ENCODE measurements at regions not wholly inside any gene's neighbourhood (a gene's known extent, or its start where the extent isn't known, plus 50 kb on each side); places are given as distances from the start of the nearest gene placed in this dataset.
"Not testable (repeated sequence)": the region's sequence is repeated elsewhere in the genome, so short reads cannot be mapped to it uniquely, and the experiment has no call there.

DNA sequence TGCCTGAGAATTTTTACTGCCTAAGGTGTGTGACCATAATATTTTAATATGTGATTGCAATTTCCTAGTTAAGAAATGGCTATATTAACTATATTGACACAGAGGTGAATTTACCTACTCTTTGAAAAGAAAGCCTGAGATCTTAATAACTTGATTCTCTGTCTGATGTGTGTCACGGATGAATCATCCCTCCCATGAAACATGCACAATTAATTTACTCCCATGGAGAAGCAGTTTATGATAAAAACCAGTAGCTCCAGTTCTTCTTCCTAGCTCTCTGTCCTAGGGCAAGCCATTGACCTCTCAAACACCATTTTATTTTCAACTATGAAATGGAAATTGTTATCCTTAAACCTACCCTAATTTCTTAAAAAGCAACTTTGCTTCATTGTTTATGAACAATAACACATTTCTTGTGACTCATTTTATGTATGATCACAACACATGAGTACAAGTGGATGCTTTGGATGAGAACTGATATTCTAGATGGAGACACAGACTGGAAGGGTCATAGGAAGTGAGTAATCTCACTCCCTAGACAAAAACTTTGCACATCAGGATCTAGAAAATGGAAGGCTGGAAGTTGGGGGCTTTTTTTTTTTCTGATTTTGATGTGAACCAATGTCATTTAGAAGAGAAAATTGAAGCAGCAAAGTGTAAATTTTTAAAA lies 438.3 kb downstream of the GPAT3 start:
- DNase-seq: no peak
- no peak for ATAC-seq
- intact Hi-C loops (cut with DNase I): no loop called here

DNA sequence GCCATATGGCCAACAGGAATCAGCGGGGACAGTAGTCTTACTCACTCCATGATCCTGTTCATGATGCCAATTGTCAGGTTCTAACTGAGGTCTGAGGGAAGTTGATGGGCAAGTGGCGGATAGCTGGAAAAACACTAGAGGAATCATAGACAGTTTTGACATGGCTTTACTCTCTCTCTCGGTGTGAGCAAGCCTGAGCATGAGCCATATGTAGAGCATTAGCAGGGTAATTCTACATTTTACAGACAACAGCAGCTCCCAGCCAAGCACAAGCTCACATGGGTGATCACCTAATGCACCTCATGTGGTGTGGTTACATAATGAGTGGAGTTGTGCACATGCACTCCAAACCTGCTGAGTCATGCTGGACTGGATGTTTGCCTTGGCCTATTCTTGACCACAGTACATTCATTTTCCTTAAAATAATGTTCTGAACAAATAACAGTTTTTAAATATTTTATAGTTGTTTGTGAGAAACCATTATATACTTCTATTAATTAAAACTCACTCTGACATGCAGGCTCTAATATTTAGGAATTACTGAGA lies 429.2 kb downstream of the GPAT3 start:
- ATAC-seq (no peak), DNase-seq (no peak)
- intact Hi-C loops (cut with DNase I): loop anchor here in 1 of 2 donors (5.0 kb wide), 2 partner anchors 193 to 318 kb away; no protein-coding TSS in a partner anchor

DNA sequence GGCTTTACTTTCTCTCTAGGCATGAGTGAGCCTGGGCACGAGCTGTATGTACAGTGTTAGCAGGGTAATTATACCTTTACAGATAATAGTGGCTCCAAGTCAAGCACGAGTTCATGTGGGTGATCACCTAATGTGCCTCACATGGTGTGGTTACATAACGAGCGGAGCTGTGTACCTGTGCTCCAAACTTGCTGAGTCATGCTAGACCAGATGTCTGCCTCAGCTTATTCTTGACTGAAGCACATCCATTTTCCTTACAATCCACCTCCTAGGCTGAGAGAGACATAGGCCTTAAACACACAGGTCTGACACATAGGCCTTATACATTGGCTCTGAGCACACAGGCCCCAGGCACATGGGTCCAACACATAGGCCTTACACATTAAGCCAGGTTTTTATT lies 426.6 kb downstream of the GPAT3 start:
- DNase-seq: no peak
- intact Hi-C loops (cut with DNase I): loop anchor here in 1 of 2 donors (5.0 kb wide), 2 partner anchors 190 to 315 kb away; no protein-coding TSS in a partner anchor
- ATAC-seq: no peak

DNA sequence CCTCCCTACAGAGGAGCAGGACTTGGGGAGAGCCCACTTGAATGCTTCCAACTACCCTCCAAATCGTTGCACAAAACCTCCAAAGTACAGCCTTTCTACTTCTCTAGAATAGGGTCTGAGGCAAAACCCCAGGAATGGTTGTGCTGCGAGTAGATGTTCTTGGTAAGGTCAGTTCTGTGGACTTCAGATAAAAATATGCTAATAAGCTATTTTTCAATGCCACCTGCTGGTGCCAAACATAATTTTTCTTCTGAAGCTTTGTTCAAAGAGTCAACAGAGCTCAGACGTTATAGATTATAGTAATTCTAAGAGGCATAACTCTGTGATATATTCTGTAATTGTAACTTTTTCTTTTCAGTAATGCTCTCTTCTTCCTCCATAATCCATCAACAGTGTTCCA lies 425.7 kb downstream of the GPAT3 start:
- intact Hi-C loops (cut with DNase I): loop anchor here in 1 of 2 donors (5.0 kb wide), 2 partner anchors 189 to 314 kb away; no protein-coding TSS in a partner anchor
- DNase-seq (no peak), ATAC-seq (peak in 1 of 2 donors; percentile 27)

DNA sequence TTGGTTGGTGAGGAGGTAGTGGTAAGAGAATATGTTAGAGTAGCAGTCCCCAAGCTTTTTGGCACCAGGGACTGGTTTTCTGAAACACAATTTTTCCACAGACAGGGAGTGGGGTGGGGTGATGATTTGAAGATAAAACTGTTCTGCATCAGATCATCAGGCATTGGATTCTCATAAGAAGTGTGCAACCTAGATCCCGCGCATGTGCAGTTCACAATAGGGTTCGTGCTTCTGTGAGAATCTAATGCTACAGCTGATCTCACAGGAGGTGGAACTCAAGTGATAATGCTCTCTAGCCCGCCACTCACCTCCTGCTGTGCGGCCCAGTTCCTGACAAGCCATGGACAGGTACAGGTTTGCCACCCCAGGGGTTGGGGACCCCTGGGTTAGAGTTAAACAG lies 423.3 kb downstream of the GPAT3 start:
- ATAC-seq (no peak), DNase-seq (no peak)
- intact Hi-C loops (cut with DNase I): no loop called here

- no peak for ATAC-seq
- intact Hi-C loops (cut with DNase I): no loop called here
- DNase-seq: no peak
These were observed 411.9 kb downstream of the GPAT3 start for GRCh38 chr4:83947830-83948193.

DNA sequence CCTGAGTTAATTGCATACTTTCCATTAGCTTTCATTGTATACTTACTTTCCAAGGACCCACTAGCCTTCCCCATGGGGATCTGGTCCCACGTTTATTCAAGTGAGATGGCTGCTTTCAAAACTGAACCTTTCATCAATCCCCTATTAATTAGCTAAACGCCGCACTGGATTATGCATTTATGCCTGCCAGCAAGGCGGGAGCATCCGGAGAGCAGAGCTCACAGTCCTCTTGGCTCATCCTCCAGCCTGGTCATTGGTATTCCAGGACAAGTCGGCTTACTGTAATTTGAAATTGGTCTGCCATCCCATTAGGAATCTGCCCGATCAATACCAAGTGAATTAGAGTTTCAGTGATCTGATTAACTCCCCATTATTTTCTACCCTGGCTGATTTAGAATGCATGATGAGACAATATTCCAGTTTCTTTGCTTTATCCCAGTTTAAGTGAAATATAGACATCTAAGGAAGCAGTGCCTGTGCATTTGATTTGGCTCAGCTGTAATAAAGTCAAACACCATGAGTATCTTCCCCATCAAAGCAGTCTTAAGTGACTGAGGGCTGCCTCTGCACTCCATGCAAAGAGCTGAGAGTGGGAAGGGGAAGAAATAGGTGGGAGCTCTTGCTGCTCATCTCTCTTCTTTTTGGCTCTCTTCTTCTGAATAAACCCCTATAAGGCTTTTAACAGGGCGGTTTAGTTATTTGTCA lies 411.4 kb downstream of the GPAT3 start:
- intact Hi-C loops (cut with DNase I): no loop called here
- ATAC-seq: no peak

DNA sequence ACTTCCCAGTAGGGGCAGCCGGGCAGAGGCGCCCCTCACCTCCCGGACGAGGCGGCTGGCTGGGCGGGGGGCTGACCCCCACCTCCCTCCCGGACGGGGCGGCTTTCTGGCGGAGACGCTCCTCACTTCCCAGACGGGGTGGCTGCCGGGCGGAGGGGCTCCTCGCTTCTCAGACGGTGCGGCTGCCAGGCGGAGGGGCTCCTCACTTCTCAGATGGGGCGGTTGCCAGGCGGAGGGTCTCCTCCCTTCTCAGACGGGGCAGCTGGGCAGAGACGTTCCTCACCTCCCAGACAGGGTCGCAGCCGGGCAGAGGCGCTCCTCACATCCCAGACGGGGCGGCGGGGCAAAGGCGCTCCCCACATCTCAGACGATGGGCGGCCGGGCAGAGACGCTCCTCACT lies 407.8 kb downstream of the GPAT3 start:
- DNase-seq; ATAC-seq; intact Hi-C loops (cut with DNase I): not testable (repeated sequence)

More for the DNA sequence above, 411.4 kb downstream of the GPAT3 start:
- DNase-seq: no peak

DNA sequence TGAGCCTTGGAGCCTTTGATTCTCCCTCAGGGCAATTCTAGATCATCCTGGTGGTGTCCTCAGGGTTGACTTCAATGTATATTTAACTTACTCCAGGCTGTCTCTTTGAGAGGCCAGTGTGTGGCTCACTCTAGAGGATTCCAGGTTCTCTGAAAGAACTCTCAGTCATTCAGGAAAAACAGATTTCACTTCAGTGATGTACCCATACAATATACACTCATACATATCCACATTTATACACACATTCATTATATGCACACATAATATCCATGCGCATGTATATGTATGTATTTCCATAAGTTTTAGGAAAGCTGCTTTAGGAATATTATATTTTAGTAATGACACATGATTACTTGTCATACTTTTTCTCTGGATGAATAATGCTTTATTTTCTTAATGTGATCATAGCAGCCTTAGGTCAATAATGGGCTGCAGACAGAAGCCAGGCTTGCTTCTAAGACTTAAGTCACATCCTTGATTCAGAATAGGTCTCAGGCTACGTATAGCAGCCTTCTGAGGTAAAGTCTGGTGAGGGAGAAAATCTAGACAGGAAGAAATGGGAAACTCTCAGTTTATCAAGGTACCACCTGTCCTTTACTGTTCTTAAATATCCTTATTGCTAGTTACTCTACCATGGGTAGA lies 397.0 kb downstream of the GPAT3 start:
- intact Hi-C loops (cut with DNase I): no loop called here
- ATAC-seq (no peak), DNase-seq (no peak)

DNA sequence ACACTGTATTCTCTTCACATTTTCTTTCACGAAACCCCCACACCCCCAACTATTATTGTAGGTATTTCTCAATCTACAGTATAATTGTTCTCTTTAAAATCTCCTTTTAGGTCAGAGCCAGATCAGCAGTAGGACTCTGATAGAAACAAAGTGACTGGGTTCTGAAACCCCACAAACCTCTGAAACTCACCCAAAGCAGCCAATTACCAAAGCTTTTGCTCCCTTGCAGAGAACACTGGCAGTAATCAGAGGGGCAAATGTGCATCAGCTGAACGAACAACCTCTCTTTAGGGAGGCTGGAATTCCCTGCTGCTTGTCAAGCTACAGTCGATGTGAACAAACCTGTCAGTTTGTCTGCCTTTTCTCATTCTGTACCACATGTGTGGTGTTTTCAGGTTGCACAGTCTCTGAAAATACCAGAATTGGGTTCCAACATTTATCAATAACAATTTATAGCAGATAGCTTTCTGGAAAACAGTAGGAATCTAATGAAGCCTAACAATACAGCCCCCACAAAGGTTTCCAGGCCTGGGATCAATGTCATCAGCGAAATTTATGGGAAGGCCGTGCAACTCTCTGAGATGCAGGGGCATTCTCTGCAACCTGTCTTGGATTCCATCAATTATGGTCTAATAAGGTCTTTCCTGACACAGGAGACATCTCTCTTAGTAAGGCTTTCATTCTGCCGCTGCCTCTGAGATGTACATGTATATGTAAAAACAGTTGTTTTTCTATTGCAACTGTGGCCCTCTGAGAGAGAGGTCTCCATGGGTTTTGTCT lies 395.9 kb downstream of the GPAT3 start:
- ATAC-seq (no peak), DNase-seq (no peak)
- intact Hi-C loops (cut with DNase I): no loop called here

GRCh38 chr4:83929550-83929949 lies 393.6 kb downstream of the GPAT3 start:
- ATAC-seq (no peak), DNase-seq (no peak)
- intact Hi-C loops (cut with DNase I): no loop called here

DNA sequence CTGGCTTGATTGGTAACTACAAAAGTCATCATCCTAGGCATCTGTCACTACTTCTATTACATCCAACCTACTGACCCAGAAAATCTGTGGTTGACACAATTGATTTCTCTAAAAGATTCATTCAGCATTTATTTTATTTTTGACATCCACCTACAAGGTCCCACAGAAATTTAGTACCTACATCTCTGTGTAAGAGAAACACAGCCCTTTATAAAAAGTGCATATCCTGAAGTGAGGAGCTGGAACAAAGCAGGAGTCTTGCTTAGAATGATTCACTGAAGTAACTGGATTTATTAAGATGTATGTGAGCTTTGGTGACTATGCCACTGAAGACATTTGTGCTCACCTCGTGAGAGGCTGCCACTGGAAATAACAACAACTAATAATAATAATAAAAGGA lies 391.0 kb downstream of the GPAT3 start:
- intact Hi-C loops (cut with DNase I): no loop called here
- ATAC-seq (no peak), DNase-seq (no peak)

GRCh38 chr4:83923341-83923740 lies 387.4 kb downstream of the GPAT3 start:
- intact Hi-C loops (cut with DNase I): no loop called here

GRCh38 chr4:83922402-83922801 lies 386.5 kb downstream of the GPAT3 start:
- ATAC-seq: no peak
- intact Hi-C loops (cut with DNase I): no loop called here

More at GRCh38 chr4:83923341-83923740, 387.4 kb downstream of the GPAT3 start:
- ATAC-seq (no peak), DNase-seq (no peak)

DNA sequence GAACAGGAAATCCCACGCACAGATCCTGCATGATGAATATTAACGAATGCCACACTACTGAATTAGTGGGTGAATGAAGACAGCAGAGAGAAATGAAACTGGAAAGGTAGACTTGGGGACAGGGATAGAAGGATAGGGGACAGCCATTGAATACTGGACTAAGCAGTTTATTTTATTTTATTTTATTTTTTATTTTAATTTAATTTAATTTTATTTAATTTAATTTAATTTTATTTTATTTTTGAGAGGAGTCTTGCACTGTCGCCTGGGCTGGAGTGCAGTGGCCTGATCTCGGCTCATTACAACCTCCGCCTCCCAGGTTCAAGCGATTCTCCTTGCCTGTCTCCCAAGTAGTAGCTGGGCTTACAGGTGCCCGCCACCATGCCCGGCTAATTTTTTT lies 385.2 kb downstream of the GPAT3 start:
- ATAC-seq: no peak
- no peak for DNase-seq
- intact Hi-C loops (cut with DNase I): no loop called here

More at GRCh38 chr4:83922402-83922801, 386.5 kb downstream of the GPAT3 start:
- no peak for DNase-seq

DNA sequence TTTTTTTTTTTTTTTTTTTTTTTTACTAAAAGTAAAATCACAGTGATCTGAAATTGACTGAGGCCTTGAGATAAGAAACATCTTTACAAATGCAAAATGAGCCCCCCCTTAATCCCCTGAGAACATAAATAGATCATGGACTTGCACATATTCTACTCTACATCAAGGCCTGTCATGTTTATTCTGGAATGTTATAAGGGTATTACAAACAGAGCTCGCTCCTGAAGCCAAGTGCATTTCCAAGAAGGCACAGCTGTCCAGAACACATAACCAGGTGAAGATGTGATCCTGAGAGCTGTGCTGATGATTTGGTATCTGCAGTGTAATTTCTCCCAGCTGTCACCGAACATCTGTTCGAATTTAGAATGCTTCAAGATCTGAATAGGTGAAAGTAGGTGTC lies 384.5 kb downstream of the GPAT3 start:
- DNase-seq (no peak), ATAC-seq (no peak)
- intact Hi-C loops (cut with DNase I): no loop called here

- intact Hi-C loops (cut with DNase I): no loop called here
- DNase-seq (no peak), ATAC-seq (no peak)
These were observed 381.7 kb downstream of the GPAT3 start for GRCh38 chr4:83917572-83917971.

DNA sequence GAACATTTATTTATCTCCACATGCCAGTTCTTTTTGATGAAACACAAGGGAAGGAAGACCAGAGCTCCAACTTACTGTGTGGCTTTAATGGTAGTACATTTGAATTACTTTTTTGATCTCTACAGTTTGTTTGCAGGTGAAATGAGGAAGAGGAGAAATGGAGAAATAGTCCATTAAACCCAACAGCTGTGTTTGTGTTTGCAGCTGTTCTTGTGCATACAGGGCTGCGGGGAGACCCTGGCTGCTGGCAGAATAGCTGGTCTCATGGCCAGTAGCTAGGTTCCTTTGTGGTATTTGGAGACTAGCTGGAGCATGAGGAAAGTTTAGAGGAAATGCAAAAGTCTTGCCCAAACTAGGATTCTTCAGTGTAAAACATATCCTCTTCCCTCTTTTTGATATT lies 374.8 kb downstream of the GPAT3 start:
- intact Hi-C loops (cut with DNase I): no loop called here
- DNase-seq (no peak), ATAC-seq (no peak)

DNA sequence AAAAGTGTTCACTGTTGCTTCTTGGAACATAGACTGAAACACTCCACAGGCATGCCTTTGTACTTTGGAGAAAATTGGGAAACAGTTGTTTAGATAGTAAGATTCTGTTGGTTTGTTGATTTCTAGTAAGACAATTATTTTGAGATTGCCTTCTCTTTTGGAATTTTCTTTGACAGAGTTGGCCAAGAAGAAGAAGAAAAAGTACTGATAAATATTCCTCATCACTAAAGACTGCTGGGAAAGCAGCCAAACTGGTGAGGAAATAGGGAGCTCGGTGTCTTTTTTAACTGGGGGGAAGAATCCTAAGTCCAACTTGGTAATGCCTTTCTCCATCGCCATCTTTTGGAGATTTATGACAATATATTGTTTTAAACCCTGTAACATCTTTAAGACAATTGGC lies 370.7 kb downstream of the GPAT3 start:
- DNase-seq: no peak
- intact Hi-C loops (cut with DNase I): no loop called here
- no peak for ATAC-seq
